COR-L47 (cell line): ENCODE measurements at regions not wholly inside any gene's neighbourhood (a gene's known extent, or its start where the extent isn't known, plus 50 kb on each side); places are given as distances from the start of the nearest gene placed in this dataset.

ENCODE experiments used
- DNase-seq: peaks from one replicate; lab custom pipeline; 2025; lab: John Stamatoyannopoulos, UW

- peak; percentile 72 for DNase-seq
Observed at GRCh38 chr2:204012072-204012653, 75.6 kb downstream of the ICOS start.

GRCh38 chr2:204015118-204015843, 78.7 kb downstream of the ICOS start:
- DNase-seq, result no peak

- DNase-seq, result no peak
Observed at GRCh38 chr2:204018717-204019116, 82.2 kb downstream of the ICOS start.

- DNase-seq, result no peak
Observed at GRCh38 chr2:204019572-204020501, 83.3 kb downstream of the ICOS start.

GRCh38 chr2:204021290-204022081, 84.9 kb downstream of the ICOS start:
- DNase-seq, result no peak

GRCh38 chr2:204022550-204022949, 86.0 kb downstream of the ICOS start:
- DNase-seq, result no peak

- no peak for DNase-seq
Observed at GRCh38 chr2:204023088-204023487, 86.5 kb downstream of the ICOS start.

- DNase-seq, result peak; percentile 20
Observed at GRCh38 chr2:204024503-204024902, 87.9 kb downstream of the ICOS start.

GRCh38 chr2:204024906-204025475, 88.4 kb downstream of the ICOS start:
- no peak for DNase-seq

- no peak for DNase-seq
Observed at GRCh38 chr2:204026294-204026693, 89.7 kb downstream of the ICOS start.

- peak; percentile 19 for DNase-seq
Observed at GRCh38 chr2:204027091-204027490, 90.5 kb downstream of the ICOS start.

GRCh38 chr2:204030322-204030721, 93.8 kb downstream of the ICOS start:
- no peak for DNase-seq

GRCh38 chr2:204031056-204031455, 94.5 kb downstream of the ICOS start:
- no peak for DNase-seq

GRCh38 chr2:204032301-204032700, 95.7 kb downstream of the ICOS start:
- no peak for DNase-seq

- DNase-seq, result no peak
Observed at GRCh38 chr2:204033611-204034495, 97.3 kb downstream of the ICOS start.

GRCh38 chr2:204036706-204037105, 100.1 kb downstream of the ICOS start:
- DNase-seq, result no peak

- no peak for DNase-seq
Observed at GRCh38 chr2:204037286-204037685, 100.7 kb downstream of the ICOS start.

GRCh38 chr2:204039298-204039838, 102.8 kb downstream of the ICOS start:
- no peak for DNase-seq

GRCh38 chr2:204040016-204040415, 103.5 kb downstream of the ICOS start:
- DNase-seq, result no peak

- no peak for DNase-seq
Observed at GRCh38 chr2:204042401-204042800, 105.8 kb downstream of the ICOS start.
